Ectodermal cell (in vitro differentiated cells): ENCODE measurements at regions not wholly inside any gene's neighbourhood (a gene's known extent, or its start where the extent isn't known, plus 50 kb on each side); places are given as distances from the start of the nearest gene placed in this dataset.

ENCODE experiments used
- H3K27ac ChIP-seq: 2 replicates; pipeline ENCODE4 v1.7.0; 2013; ENCODE audit warnings: mild to moderate bottlenecking, low read depth, low read length; ENCODE audit not compliant: insufficient read depth, poor library complexity, severe bottlenecking
- H3K27me3 ChIP-seq: 2 replicates; pipeline ENCODE4 v1.7.0; 2013; ENCODE audit warnings: mild to moderate bottlenecking, low read length; ENCODE audit not compliant: insufficient read depth, control insufficient read depth, poor library complexity, severe bottlenecking
- H3K36me3 ChIP-seq: one replicate; pipeline ENCODE4 v1.7.0; 2013; ENCODE audit warnings: low read length; ENCODE audit not compliant: control insufficient read depth, insufficient read depth
- H3K4me1 ChIP-seq: one replicate; pipeline ENCODE4 v1.7.0; 2013; ENCODE audit warnings: low read length; ENCODE audit not compliant: control insufficient read depth, insufficient read depth
- H3K4me3 ChIP-seq: 2 replicates; pipeline ENCODE4 v1.7.0; 2013; ENCODE audit warnings: low read depth, low read length, control low read depth; ENCODE audit not compliant: insufficient read depth
- H3K9me3 ChIP-seq: 2 replicates; pipeline ENCODE4 v1.7.0; 2013; ENCODE audit warnings: mild to moderate bottlenecking, low read length, moderate library complexity; ENCODE audit not compliant: control insufficient read depth
- WGBS, 2 experiments: methylation state at CpG; one replicate each; pipeline ENCODE4 v1.1.7; 2013; ENCODE audit warnings: missing lambda C conversion rate in 2 of 2; 5-methylcytosine and 5-hydroxymethylcytosine counted together

DNA sequence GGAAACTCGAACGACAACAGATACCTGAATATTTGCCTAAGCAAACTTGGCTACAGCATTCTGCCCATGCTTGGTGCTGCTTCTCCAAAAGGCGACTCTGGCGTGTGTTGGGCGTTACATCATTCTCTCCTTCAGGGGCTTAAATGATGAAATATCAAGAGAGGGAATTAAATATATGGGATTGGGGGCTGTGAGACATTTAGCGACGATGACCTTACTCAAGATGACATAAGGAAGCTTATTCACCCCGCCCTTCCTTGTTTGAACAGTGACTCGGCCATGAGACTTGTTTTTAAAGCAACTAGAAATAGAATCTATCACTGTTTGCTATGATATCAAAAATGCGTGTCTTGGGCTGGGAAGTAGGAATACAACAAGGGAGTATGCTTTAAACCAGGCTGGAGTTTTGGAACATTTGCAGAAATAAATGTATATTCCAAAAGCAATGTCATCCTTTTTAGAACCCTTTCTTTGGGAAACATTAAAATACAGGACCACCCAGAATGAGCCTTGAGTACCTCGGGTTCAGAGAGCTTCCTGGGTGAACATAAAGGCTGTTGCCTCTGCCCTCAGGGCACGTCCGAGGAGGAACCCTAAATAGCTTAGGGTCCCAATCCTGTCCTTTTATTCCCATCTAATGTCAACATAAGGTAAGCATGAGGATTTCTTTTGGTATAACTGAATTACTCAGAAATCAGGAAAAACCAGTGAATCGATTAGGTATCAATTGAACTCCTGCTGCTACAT lies 123.3 kb upstream of the SLC45A1 start:
- 93 to 95% methylated on average over 14 of the region's 14 CpGs for WGBS, 2 experiments
- Histone ChIP-seq H3K9me3 (no peaks in the 10 kb centered on the region), H3K4me1 (no peaks in the 10 kb centered on the region), H3K36me3 (no peaks in the 10 kb centered on the region), H3K4me3 (no peak overlapping the region), H3K27me3 (no peaks in the 10 kb centered on the region), H3K27ac (no peak overlapping the region)

- Histone ChIP-seq H3K36me3 (no peaks in the 10 kb centered on the region), H3K9me3 (no peaks in the 10 kb centered on the region), H3K4me3 (no peak overlapping the region), H3K27ac (no peak overlapping the region), H3K4me1 (no peaks in the 10 kb centered on the region), H3K27me3 (no peaks in the 10 kb centered on the region)
- 89 to 92% methylated on average over 8 of the region's 8 CpGs for WGBS, 2 experiments
Measured at GRCh38 chr1:8193840-8194406, 124.0 kb upstream of the SLC45A1 start.

DNA sequence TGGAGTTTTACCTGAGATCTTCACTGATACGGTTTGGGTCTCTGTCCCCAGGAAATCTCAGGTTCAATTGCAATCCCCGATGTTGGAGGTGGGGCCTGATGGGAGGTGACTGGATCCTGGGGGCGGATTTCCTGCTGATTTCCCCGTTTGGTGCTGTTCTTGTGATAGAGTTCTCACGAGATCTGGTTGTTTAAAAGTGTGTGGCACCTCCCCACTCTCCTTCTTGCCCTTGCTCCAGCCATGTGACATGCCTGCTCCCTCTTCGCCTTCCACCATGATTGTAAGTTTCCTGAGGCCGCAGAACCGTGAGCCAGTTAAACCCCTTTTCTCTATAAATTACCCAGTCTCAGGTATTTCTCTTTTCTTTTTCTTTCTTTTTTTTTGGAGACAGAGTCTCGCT lies 126.4 kb upstream of the SLC45A1 start:
- H3K4me1 ChIP-seq, result no peaks in the 10 kb centered on the region
- H3K4me3 ChIP-seq, result no peak overlapping the region
- H3K36me3 ChIP-seq, result no peaks in the 10 kb centered on the region
- WGBS, 2 experiments, result 79 to 83% methylated on average over 9 of the region's 9 CpGs
- no peaks in the 10 kb centered on the region for H3K27me3 ChIP-seq
- H3K9me3 ChIP-seq, result no peaks in the 10 kb centered on the region
- H3K27ac ChIP-seq, result no peak overlapping the region

DNA sequence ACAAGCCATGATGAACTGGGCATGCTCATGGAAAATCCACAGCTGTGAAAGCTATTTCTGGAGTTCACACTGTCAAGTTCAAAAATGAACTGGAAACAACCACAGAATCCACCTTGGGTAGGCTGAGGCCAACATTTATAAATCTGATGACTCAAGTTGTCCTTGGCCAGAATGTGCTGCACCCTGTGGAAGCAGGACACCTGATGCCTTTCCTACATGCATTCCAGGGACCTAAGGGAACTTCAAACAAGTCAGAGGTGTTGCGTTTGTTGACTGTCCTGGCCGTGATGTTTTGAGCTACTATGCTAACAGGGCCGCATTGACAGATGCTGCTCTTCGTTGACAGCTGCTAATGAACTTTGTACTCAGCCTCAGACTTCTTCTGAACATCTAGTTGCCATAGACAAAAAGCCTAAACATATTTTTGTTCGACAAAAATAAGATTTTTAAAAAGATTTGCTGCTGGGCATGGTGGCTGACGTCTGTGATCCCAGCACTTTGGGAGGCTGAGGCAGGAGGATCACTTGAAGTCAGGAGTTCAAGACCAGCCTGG lies 127.9 kb upstream of the SLC45A1 start:
- Histone ChIP-seq H3K27me3 (no peaks in the 10 kb centered on the region), H3K4me1 (no peaks in the 10 kb centered on the region), H3K27ac (no peak overlapping the region), H3K4me3 (no peak overlapping the region), H3K36me3 (no peaks in the 10 kb centered on the region), H3K9me3 (no peaks in the 10 kb centered on the region)
- 90 to 93% methylated on average over 6 of the region's 6 CpGs for WGBS, 2 experiments

GRCh38 chr1:8185400-8185799 lies 132.5 kb upstream of the SLC45A1 start:
- Histone ChIP-seq H3K36me3 (no peaks in the 10 kb centered on the region), H3K27me3 (no peaks in the 10 kb centered on the region), H3K27ac (no peak overlapping the region), H3K4me1 (no peaks in the 10 kb centered on the region), H3K4me3 (no peak overlapping the region), H3K9me3 (no peaks in the 10 kb centered on the region)
- WGBS, 2 experiments, result 90 to 97% methylated on average over 4 to 5 of the region's 5 CpGs

DNA sequence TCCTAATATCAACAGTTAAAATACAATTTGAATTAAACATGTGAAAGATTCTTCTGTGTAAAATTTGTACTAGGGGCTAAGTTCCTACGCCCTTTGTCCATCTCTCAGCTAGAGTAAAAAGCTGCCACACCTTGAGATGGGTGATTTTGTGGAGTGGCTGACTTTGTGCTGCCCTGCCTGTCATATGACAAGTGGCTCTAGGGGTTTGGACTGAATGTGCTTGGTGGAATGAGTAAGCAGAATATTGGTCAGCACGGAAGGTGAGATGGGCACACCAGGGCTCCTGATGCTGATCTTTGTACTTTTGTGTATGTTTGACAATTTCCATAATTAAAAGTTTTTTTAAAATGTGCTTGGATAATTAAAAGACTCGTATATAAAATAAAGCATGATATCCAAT lies 133.6 kb upstream of the SLC45A1 start:
- H3K9me3 ChIP-seq, result no peaks in the 10 kb centered on the region
- no peak overlapping the region for H3K27ac ChIP-seq
- no peaks in the 10 kb centered on the region for H3K4me1 ChIP-seq
- no peaks in the 10 kb centered on the region for H3K36me3 ChIP-seq
- no peaks in the 10 kb centered on the region for H3K27me3 ChIP-seq
- 94 to 95% methylated on average over 2 of the region's 3 CpGs for WGBS, 2 experiments
- H3K4me3 ChIP-seq, result no peak overlapping the region

DNA sequence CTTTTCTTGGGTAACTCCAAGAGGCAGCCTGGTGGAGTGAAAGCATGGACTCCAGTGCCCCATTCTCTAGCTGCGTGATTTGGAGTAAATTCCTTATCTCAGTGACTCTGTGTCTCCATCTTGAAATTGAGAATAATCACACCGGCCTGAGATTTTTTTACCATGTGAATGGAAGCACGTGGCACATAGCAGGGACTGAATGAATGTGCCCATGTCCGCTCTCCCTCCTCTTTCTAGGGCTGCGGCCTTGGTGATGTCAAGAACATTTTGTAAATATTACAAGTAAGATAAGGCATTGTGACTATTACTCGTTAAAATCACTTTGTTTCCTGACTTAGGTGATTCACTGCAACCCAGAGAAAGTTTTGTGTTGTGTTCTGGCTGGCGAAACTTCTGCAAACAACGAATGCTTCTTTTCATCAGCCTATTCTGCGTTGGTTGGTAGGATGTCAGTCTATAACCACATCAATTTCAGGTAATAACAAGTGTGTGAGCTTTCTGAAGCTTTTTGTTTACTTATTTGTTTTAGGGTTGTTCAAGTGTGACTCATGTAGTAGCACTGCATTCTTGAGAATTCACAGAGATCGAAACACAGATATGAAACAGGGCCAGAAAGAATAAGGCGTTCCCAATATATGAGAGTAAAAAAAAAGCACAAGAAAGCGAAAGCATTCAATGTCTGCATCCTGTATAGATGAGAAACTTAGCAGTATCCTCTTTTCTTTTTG lies 135.7 kb upstream of the SLC45A1 start:
- no peaks in the 10 kb centered on the region for H3K27me3 ChIP-seq
- WGBS, 2 experiments, result 91 to 93% methylated on average over 11 to 12 of the region's 12 CpGs
- no peaks in the 10 kb centered on the region for H3K4me1 ChIP-seq
- H3K9me3 ChIP-seq, result no peaks in the 10 kb centered on the region
- no peak overlapping the region for H3K27ac ChIP-seq
- no peaks in the 10 kb centered on the region for H3K36me3 ChIP-seq
- no peak overlapping the region for H3K4me3 ChIP-seq

DNA sequence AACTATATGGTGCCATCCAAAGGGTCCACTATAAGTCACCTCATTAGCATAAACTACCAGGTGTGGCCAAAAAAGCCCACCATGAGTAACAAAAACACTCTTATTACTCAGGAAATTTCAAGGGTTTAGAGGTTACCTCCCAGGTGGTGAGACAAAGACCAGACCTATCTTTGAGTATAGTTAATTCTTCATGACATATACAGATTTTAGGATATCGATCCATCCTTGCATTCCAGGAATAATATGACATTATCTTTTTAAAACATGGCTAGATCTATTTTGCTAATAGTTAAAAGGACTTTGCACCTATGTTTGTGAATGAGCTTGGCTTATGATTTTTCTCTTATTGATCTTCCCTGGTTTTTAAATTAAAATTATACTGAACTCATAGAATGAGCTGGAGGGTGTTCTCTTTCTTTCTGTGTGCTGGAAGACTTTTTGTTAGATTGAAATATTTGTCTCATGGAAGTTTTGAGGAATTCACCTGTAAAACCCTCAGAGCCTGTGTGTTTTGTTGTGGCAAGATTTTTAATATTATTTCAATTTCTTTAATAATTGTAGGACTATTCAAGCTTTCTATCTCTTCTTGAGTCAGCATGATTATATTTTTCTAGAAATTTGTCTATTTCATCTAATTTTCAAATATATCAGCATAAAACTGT lies 138.7 kb upstream of the SLC45A1 start:
- Histone ChIP-seq H3K36me3 (no peaks in the 10 kb centered on the region), H3K4me3 (no peak overlapping the region), H3K27ac (no peak overlapping the region), H3K9me3 (no peaks in the 10 kb centered on the region), H3K4me1 (no peaks in the 10 kb centered on the region), H3K27me3 (no peaks in the 10 kb centered on the region)
- 88% methylated on average over 1 of the region's 1 CpG; no CpG with 5 or more reads in 1 of the 2 experiments for WGBS, 2 experiments

DNA sequence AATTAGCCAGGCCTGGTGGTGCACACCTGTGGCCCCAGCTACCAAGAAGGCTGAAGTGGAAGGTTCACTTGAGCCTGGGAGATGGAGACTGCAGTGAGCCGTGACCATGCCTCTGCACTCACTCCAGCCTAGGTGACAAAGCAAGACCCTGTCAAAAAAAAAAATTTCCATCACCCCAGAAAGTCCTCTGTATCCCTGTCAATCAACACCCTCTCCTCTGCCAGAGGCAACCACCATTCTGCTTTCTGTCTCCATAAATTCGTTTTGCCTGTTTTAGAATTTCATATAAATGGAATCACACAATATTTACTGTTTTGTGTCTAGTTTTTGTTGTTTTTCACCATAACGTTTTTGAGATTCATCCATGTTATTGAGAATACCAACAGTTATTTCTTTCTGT lies 141.6 kb upstream of the SLC45A1 start:
- no peaks in the 10 kb centered on the region for H3K27me3 ChIP-seq
- no peaks in the 10 kb centered on the region for H3K36me3 ChIP-seq
- H3K4me3 ChIP-seq, result no peak overlapping the region
- no peaks in the 10 kb centered on the region for H3K9me3 ChIP-seq
- H3K27ac ChIP-seq, result no peak overlapping the region
- no peaks in the 10 kb centered on the region for H3K4me1 ChIP-seq
- WGBS, 2 experiments, result 92 to 98% methylated on average over 2 of the region's 3 CpGs

DNA sequence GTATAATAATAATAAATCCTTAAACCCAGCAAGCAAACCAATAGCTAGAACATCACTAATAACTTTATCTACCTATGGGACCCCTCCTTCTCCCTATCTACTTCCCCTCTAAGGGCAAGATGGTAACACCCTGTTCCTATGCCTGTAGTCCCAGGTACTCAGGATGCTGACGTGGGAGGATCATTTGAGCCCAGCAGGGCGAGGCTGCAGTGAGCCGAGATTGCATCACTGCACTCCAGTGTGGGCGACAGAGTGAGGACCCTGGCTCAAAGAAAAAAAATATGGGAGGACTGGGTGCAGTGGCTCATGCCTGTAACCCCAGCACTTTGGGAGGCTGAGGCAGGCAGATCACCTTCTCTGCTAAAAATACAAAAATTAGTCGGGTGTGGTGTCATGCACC lies 143.1 kb upstream of the SLC45A1 start:
- H3K4me1 ChIP-seq, result no peaks in the 10 kb centered on the region
- H3K27me3 ChIP-seq, result no peaks in the 10 kb centered on the region
- 89 to 93% methylated on average over 5 of the region's 5 CpGs for WGBS, 2 experiments

More for the DNA sequence above, 143.1 kb upstream of the SLC45A1 start:
- no peak overlapping the region for H3K4me3 ChIP-seq
- H3K36me3 ChIP-seq, result no peaks in the 10 kb centered on the region
- no peak overlapping the region for H3K27ac ChIP-seq
- H3K9me3 ChIP-seq, result no peaks in the 10 kb centered on the region
